ENCODE measurements at regions not wholly inside any gene's neighbourhood (a gene's known extent, or its start where the extent isn't known, plus 50 kb on each side); places are given as distances from the start of the nearest gene placed in this dataset.

DNA sequence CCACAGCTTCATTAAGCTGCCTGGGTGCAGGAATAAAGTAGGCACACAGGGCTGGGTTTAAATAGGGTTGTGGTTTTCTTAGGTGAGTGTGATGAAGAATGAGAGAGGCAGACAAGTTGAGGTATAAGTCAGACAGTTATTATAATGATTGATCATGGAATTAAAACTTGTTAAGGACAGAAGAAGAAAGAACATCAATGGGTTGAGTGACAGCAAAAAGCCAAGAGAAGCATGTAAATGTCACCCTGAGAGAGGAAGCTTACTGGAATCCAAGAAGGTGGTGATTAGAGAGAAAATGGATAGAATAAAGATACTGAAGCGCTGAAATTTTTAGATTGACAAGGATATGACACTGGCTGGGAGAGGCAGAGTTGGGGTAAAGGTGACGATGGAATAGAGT is 325.2 kb upstream of the SLITRK1 start:
- TF ChIP-seq, protein P1, sequence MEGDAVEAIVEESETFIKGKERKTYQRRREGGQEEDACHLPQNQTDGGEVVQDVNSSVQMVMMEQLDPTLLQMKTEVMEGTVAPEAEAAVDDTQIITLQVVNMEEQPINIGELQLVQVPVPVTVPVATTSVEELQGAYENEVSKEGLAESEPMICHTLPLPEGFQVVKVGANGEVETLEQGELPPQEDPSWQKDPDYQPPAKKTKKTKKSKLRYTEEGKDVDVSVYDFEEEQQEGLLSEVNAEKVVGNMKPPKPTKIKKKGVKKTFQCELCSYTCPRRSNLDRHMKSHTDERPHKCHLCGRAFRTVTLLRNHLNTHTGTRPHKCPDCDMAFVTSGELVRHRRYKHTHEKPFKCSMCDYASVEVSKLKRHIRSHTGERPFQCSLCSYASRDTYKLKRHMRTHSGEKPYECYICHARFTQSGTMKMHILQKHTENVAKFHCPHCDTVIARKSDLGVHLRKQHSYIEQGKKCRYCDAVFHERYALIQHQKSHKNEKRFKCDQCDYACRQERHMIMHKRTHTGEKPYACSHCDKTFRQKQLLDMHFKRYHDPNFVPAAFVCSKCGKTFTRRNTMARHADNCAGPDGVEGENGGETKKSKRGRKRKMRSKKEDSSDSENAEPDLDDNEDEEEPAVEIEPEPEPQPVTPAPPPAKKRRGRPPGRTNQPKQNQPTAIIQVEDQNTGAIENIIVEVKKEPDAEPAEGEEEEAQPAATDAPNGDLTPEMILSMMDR (IDR thresholded peaks at IDR 0.05; ENCODE audit: low read length): no peak
- TF ChIP-seq EZH2 (IDR thresholded peaks at IDR 0.05; ENCODE audit: borderline replicate concordance, low read length): no peak
